Islet precursor cell (in vitro differentiated cells): ENCODE measurements at regions not wholly inside any gene's neighbourhood (a gene's known extent, or its start where the extent isn't known, plus 50 kb on each side); places are given as distances from the start of the nearest gene placed in this dataset.
A peak's percentile ranks its signal among the peaks of the same experiment; 100 is the strongest.

Experiments used
- DNase-seq: peaks from one replicate; pipeline ENCODE4 v3.0.0-alpha.2; 2018

GRCh38 chr4:173917255-173917960 is 366.1 kb downstream of the FBXO8 start:
- DNase-seq: peak; percentile 62

GRCh38 chr4:173913496-173913895 is 370.0 kb downstream of the FBXO8 start:
- DNase-seq: no peak

DNA sequence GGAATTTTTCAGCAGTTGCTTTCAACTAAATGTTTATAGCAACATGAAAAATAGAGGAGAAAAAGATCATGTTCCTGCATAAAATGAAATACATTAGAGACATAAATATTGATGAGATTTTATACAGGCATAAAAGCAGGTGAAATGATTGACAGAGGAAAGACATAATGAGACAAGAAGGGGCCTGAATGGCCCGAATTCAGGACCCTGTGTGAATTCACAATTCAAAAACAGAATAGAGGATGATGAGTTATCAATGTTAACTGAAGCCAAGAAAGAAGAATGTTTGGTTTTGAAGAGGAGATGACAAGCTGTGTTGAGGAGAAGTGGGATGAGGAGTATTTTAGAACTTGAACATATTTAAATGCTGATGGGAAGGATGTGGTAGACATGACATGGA is 371.1 kb downstream of the FBXO8 start:
- DNase-seq: no peak

DNA sequence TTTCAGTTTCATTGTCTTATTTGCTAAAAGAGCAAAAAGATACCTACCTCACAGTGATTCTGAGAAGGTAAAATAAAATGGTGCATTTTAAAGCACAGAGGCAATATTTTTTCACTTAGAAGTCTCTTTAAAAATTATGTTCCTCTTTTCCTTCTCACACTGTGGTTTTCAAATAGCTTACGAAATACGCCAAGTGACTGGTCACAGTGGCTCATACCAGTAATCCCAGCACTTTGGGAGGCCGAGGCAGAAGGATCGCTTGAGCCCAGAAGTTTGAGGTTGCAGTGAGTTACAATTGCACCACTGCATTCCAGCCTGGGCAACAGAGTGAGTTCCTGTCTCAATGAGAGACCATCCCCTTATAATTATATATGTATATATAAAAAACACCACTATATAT is 372.6 kb downstream of the FBXO8 start:
- no peak for DNase-seq

DNA sequence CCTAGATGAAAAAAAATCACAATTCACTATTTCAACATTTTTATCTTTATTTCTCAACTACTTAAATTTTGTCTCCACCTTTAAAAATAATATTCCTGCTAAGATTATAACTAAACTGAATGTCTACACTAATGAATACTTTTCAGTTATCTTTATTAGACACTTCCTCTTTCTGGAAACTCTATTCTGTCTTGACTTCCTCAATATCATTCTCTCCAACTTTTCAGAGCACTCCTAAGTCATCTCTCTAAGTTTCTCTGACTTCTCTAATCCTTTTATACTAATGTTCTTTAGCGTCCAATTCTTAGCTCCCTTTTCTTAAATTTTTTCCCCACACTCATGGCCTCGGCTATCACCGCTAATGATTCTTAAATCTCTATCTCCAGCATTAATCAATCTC is 374.2 kb downstream of the FBXO8 start:
- DNase-seq: no peak

DNA sequence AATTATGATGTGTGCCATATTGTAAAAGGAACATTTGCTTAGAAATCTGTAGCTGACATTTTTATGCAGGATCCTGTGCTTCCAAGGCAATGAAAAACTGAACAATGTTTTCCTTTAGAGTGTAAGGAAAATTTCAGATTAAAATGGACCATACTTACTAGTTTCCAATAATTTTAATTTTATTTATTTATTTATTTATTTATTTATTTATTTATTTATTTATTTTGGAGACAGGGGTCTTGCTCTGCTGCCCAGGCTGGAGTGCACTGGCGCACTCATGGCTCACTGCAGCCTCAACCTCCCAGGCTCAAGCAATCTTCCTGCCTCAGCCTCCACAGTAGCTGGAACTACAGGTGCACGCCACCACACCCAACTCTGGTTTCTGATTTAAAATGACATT is 369.8 kb upstream of the HAND2 start:
- DNase-seq: no peak

- no peak for DNase-seq
Measured at GRCh38 chr4:173891072-173891471, 361.0 kb upstream of the HAND2 start.

- no peak for DNase-seq
Measured at GRCh38 chr4:173883821-173884220, 353.8 kb upstream of the HAND2 start.

DNA sequence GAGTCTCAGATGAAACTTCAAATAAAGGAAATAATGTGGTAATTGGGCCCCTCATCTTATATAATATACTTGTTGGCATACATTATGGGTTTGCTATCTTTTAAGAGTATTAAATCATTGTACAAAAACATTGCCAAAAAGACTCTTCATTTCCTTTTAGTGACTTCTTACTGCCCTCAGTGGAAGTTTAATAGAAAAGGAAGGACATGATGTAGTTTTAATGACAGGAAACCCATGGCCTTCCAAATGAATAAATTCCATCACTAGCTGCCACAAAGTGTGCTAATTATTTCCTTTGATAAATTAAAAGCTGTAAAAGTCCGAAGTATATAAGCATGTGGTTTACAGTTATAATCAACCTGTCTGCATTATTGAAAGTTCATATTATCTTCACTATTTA is 350.9 kb upstream of the HAND2 start:
- no peak for DNase-seq

- no peak for DNase-seq
Measured at GRCh38 chr4:173879509-173879908, 349.5 kb upstream of the HAND2 start.

- peak; percentile 70 for DNase-seq
Measured at GRCh38 chr4:173878701-173879100, 348.7 kb upstream of the HAND2 start.

DNA sequence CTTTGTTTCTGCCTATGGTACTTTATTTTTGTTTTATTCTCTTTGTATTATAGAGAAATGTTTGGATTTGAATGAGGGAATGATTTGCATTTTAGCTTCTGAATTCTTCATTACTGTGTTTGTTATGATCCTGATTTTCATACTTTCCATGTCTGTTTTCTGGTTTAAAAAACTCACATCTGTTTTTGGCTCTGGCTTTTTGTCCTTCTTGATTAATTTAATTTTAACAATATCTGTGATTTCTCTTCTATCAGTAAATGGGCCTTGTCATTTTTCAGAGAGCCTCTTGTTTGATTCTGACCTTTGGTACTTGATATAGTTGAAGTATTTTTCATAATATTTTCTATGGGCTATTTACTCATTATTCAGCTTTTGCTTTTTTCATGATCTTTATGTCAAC is 341.6 kb upstream of the HAND2 start:
- no peak for DNase-seq

DNA sequence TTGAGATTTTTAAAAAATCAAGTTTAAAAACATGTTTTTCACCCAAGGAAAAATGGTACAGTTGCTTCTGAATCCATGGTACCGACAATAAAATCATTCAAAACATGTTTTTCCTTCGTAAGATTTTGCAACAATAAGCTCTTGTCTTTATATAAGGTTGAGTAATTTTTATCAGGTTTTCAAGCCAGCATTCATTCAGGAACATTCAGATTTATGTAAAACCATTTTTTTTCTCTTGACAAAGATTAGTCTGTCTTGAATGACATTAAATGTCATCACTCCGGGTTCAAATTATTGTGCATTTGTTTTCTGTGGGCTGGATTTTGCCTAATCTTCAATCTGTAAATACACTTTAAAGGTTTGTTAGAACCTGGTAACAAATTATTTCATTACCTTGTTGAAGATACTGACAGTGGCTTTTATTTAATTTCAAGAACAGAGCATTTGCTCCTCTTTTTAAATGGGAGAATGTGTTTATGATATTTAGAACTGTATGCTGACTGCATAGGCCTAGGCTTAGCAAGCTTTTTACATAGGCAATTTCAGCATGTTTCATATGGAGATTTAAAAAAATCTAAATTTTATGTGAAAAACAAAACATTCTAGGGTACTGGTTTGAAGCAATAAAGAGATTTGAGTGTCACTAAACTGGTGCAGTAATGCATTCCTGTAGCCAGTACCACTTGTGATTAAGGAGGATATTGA is 336.4 kb upstream of the HAND2 start:
- no peak for DNase-seq

DNA sequence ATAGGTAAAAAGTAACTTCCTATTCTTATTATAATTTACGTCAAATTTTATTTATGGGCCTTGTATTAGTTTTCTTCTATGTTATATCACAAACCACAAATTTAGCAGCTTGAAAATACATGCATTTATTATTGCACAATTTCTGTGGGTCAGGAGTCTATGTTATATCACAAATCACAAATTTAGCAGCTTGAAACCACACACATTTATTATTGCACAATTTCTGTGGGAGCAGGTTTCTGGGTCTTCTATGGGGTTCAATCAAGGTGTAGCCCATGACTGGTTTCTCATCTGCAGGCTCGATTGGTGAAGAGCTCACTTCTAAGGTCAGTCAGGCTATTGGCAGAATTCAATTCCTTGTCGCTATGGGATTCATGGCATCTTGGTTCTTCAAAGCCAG is 332.7 kb upstream of the HAND2 start:
- DNase-seq: no peak

DNA sequence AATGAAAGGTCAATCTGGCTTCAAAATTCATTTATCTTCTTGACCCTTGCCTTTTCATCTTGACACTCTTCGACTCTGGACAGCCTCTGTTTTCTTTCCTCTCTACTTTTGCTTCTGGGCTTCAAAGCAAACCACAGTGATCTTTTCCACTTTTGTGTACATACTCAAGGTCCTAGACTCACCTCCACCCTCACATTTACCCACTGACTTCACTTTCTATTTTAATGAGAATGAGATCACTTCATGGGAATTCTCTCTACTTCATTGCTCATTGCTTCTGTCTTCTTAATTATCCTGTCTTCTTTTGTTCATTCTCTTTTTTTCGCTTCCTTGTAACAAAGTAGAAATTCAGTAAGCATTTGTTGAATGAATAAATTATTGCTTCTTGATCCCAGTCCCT is 330.1 kb upstream of the HAND2 start:
- DNase-seq: no peak

GRCh38 chr4:173859091-173859713 is 329.2 kb upstream of the HAND2 start:
- DNase-seq: peak; percentile 82

- DNase-seq: no peak
Measured at GRCh38 chr4:173858471-173858870, 328.4 kb upstream of the HAND2 start.

- DNase-seq: no peak
Measured at GRCh38 chr4:173857828-173858227, 327.8 kb upstream of the HAND2 start.

GRCh38 chr4:173855015-173855414 is 325.0 kb upstream of the HAND2 start:
- no peak for DNase-seq

DNA sequence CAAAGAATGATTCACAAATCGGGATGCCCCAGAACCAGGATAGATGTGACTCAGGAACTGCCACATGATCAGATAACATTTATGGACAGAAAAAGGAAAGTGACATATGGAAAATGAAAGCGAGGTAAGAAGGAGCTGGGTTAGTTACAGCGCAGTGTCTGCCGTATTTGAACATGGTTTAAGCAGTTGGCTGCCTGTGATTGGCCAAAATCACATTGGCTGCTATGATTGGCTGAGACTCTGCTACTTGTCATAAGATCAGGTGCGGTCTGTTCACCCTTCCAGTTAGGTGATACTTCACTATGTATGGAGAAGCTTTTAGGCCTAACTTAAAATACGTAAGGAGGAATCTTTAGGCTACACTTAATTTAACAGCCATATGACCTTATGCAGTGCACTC is 322.7 kb upstream of the HAND2 start:
- no peak for DNase-seq

- DNase-seq: no peak
Measured at GRCh38 chr4:173845580-173845979, 315.6 kb upstream of the HAND2 start.

GRCh38 chr4:173839865-173840264 is 309.8 kb upstream of the HAND2 start:
- DNase-seq: no peak

- no peak for DNase-seq
Measured at GRCh38 chr4:173837517-173837916, 307.5 kb upstream of the HAND2 start.

- DNase-seq: peak; percentile 89
Measured at GRCh38 chr4:173835903-173836302, 305.9 kb upstream of the HAND2 start.
